NCI-H2227 (cell line): ENCODE measurements at regions not wholly inside any gene's neighbourhood (a gene's known extent, or its start where the extent isn't known, plus 50 kb on each side); places are given as distances from the start of the nearest gene placed in this dataset.
"Not testable (repeated sequence)": the region's sequence is repeated elsewhere in the genome, so short reads cannot be mapped to it uniquely, and the experiment has no call there.

Experiments used
- DNase-seq: peaks from one replicate; lab custom pipeline; 2025; ENCODE audit not compliant: unreplicated experiment; lab: John Stamatoyannopoulos, UW

DNA sequence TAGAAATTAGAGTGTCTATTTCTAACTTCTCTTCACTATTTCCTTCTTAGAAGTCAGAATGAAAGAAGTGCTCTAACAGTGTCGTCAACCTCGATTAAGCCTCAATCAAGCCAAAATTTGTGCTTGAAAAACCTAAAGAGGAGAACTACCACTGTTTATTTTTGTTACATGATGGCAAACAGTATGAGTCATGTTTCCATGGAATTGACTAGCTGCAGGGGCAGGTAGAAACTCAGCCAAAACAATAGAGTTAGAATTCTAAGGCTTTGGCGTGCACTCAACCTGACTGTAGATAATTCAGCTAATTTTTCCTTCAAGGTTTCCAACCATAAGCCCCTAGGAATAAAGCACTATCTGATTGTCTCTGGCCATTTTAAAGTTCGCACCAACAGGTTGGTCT, 415.9 kb downstream of the ETS1 start:
- no peak for DNase-seq

DNA sequence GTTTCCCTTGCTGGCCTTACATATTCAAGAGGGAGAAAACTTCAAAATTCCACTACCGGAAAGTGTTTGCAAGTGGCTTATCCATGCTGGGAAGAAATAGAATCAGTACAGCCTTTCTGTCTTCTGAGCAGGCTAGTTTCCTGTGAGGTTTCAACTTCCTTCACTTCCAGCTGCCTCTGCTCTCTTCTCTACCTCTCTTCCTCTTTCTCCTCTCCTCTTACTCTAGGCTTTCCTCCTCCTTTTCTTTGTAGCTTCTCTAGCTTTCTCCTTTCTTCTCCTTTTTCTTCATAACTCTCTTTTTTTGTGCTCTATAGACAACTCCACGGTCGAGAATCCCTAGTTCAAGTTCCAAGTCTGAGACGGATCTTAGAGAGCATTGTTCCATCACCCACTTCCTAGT, 421.8 kb downstream of the ETS1 start:
- no peak for DNase-seq

DNA sequence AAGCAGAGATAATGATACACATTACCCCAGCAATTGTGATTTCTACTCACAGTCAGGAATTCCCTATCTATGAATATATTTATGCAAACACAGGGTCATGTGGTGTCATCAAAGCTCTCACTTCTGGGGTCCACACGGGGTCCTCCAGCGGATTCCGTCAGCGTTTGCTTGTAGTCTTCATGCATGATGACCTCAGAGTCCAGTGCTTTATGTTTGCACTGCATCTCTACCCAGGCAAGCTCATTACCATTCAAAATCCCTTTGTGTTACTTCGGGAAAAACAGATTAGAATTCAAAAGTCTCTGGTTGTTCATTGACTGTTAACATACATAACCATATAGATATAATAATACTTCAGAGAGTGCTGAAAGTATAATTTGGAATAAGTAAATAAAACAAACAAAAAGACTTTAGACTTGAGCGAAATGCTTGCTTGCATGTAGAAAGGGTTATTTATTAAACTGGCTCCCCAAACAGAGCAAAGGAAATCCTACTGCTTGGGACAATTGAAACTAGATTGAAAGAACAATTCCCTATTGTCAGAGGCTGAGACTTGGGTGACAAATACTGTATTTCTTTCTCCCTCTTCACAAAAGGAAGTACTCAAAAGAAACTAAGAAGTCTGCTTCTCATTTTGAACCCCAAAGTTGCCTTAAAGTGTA, 423.1 kb downstream of the ETS1 start:
- no peak for DNase-seq

DNA sequence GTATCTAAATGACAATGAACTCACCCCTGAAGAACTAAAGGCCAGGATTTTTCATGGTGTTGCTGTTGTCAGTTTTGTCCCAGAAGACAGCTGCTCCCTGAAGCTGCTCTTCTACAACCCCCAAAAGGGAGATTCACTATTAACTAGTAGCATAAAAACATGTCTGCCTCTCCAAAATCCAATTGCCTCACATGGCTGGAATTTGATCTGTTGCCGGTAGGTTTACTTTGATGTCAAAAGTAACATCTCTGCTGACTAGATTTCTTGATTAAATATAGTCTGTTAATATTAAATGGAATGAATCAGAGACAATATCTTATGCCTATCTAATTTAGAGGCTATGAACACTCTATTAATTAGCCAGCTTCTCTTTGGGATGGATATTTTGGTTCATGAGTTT, 425.4 kb downstream of the ETS1 start:
- no peak for DNase-seq

DNA sequence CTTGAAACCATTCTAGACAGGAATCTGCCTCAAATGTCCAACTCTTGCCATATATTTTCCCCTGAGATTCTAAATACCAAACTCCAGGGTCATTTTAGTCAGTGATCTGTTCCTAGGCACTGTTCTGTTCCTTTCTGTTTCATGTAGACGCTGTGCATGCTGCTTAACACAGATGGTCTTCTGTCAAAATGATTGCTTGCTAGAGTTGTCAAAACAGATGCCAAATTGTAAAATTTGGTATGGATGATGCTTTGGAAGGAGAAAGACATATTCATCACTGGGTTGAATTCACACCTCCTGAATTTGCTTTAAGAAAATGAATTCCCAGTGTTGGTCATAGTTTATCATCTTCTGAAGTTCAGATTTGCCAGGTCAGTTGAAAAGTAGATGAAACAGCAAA, 425.9 kb downstream of the ETS1 start:
- DNase-seq = no peak

DNA sequence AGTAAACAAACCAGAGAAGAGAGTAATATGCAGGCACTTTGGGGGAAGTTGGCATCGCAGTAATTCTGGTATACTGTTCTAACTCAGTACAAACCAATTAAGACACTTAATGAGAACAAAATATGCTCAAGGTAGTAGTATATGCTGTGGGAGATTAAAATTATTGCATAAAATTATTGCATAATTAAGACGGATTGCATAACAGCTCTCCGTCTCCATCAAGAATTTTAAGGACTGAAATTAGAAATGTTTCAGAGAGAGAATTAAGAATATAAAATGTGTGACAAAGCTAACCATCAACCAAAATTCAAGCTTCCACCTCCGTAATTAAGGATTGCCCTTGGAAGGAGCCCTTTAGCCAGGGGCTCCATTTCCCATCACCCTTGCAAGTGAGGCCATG, 428.5 kb downstream of the ETS1 start:
- DNase-seq = no peak

DNA sequence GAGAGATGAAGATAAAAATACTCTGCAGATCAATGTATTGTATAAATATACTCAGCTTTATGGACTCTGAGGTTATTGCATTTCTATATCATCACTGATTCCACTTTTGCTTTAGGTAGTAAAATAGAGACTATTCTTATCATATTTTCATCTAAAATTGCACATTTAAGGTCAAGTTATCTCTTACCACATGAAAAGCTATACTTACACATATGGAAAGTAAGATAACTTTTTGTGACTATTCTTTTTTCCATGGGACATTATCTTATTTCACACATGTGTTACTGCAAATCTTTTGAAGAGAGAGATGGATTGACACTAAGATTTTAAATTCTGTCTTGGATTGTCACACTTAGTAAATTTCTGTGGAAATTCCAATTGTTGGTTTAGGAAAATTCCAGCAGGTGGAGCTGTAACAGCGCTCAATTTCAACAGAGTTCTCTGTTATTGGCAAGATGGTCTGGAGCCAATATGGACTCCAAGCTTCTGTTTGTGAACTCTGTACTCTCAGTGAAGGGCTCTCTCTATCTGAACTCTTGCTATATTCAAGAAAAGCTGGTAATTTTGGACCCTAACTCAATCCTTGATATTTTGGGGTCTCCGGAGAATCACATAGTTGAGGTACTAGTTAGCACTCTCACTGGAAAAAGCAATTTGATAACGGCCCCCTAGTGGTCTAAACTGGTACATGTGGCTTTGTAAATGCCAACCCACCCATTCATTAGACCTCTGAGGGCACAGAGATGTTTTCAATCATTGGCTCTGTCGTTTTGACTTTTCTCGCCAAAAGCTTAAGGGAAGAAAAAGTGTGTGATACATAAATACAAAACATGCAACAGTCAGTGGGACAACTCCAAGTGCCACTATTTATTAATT, 429.7 kb downstream of the ETS1 start:
- DNase-seq = no peak

DNA sequence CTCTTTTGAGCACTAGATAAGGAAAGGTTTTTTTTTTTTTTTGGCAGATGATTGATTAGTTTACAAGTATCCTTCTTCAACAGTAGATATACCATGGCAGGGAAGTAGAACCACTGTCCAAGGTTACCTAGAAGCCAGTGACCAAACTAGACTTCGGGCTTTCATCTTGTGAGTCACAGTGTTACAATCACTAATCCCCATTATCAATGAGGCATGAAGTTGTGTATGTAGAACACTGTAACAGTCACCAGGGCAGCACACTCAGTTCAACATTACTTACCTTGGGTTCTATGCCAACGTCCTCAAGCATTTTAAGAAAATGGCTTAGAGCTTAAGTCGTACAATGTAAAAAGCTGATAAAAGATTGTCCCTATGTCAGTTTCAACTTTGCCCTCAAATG, 430.9 kb downstream of the ETS1 start:
- DNase-seq = no peak

DNA sequence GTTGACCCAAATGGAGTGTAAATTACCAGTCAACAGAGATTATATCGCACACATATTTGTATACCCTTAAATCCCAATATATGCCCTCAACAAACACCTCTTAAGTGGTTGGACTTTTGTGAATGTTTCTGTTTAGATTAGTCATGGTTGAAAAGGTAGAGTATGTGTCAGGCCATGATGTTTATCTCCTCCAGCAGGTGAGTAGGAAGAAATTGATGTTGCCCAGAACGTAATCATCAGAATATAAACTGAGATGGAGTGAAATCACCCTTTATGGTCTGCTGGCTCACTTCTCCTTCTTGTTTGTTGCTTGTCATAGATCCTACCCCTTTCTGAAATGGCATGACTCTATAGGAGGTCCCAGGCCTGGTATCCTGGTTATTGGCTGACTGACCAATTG, 431.8 kb downstream of the ETS1 start:
- DNase-seq = no peak

DNA sequence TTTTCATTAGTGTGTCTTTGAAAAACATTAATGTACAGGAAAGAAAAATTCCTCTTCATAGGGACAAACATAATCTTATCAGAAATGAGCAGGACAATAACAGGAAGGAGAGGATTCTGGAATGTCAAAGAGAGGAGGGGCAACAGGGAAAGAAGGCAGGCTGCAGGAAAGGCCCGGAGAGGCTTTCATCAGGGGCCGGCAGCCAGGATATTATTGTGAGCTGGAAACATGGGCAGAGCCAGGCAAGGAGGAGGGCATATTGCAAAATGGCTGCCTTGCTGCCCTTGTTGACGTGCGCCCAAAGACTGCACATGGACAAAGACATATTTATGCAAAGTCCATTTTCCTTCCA, 433.7 kb downstream of the ETS1 start:
- DNase-seq = no peak

DNA sequence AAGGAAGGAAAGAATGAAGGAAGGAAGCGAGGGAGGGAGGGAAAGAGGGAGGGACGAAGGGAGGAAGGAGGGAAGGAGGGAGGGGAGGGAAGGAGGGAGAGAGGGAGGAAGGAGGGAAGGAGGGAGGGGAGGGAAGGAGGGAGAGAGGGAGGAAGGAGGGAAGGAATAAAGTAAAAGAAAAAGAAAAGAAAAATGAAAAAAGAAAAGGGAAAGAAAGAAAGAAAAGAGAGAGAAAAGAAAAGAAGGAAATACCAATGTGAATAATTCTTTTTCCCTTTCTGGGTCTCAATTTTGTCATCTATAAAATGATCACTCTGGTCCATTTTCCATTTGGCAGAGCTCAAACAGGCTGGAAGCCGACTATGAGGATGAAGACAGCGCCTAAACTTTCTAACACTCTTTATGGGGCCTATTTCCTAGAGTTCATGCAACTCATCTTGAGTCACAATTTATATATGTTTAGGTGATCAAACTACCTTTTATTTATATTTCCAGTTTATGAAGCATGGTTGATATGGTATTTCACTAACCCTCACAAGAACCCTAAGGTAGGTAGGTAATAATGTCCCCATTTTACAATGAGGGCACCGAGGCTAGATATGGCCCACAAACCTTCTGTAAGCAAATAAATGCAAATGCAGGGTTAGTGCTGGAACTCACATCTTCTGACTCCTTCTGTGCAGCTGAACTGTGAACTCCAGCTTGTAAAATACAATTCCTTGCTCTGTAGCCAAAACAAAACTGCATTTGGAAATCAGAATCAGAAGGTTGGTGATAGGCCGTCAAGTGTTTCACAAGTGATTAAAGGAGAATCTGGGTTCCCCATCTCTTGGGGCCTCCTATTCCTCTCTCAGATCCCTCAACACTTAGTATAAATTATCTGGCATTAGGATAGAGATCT, 434.3 kb downstream of the ETS1 start:
- DNase-seq = no peak

DNA sequence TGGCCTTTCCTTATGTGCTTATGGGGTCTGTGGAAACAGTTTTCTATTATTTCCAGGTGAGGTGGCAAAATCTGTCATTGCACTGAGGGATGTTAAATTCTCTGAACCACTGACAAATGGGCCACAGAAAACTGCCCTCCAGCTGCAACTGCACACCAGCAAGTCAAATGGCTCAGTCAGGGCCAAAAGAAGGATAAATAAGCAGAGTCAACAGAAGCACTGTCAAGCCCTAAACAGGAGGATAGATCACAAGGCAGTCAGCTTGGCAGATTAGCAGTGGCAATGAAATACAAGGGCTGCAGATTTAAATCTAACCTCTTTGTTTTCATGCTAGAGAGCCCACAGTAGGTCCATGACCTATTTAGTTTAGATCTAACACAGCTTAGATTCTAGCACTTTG, 435.6 kb downstream of the ETS1 start:
- DNase-seq = no peak

DNA sequence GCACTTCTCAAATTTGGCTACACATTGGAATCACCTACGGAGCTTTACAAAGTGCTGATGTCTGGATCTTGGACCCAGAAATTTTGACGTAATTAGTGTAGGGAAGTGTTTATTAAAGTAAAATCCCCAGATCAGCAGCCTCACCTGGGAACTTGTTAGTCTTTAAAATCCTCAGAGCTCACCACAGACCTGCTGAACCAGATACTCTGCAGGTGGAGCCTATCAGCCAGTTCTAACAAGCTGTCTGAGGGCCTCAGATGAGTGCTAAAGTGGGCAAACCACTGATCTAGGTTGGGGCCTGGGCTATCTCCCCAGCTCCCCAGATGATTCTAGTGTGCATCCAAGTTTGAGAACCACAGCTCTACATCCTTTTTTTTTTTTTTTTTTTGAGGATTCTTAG, 436.0 kb downstream of the ETS1 start:
- no peak for DNase-seq

DNA sequence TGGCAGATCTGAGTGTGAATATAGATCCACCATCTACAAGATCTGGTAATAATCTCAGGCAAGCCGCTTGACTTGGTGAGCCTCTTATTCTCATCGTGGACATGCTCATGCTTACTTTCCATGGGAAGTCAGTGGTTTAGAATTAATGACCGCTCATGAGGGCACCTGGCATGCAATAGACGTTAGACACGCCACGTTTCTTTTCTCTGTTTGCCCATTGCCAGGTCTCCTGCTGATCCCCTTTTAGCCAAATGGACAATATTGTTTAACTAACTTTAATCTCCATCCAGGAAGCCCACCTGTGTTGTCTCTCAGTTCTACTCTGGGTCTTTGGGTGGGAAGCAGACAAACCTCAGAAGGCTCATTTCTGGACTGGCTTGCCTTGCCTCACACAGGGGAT, 439.1 kb downstream of the ETS1 start:
- DNase-seq = no peak

DNA sequence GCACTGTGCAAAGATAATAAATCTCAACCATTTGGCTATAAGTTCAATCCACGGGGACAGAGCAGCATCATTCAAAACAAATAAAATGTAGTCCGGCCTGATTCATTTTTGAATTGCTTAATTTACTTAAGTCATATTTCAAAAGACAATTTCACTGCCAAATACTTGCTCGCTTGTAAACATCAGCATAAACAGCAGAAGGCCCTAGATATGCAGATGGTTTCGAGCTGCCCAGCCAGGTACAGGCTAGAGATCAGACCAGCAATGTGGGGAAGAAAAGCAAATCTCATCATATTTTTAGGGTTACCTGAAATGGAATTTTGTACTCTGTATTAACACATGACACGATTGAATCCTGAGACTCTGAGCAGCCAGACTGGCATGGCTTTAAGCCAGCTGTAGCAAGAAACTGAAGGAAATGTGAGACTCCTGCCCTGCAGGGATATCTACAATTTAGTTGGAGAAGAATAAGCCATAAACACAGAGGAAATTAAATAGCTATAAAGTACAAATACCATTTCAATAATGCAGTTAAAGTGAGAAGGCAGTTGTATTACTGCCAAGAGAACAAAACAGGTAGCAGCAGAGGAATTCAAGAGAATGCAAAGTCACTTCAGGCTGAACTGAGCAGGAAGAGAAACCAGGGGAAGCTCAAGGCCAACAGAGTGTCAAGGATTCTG, 440.3 kb downstream of the ETS1 start:
- no peak for DNase-seq

DNA sequence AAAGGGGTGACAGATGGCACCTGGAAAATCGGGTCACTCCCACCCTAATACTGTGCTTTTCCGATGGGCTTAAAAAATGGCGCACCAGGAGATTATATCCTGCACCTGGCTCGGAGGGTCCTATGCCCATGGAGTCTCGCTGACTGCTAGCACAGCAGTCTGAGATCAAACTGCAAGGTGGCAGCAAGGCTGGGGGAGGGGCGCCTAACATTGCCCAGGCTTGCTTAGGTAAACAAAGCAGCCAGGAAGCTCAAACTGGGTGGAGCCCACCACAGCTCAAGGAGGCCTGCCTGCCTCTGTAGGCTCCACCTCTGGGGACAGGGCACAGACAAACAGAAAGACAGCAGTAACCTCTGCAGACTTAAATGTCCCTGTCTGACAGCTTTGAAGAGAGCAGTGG, 447.1 kb downstream of the ETS1 start:
- DNase-seq = not testable (repeated sequence)

DNA sequence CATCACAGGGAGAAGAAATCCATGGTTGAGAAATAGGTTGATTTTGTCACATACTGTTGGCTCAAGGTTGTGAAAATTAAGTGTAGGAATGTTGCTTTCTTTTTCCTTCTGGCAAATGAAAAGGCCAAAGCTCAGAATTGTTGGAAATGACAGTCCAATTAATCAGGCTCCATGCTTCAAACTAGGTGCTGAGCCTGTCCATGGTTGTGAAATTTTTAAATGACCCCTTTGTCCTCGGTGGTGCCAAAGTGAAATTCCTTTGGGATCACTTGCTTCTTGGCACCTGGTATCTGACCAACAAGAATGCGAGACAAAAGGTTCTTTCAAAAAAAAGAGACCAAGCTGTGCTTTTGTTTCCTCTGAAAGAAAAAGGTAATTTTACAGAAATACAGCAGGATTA, 451.9 kb downstream of the ETS1 start:
- no peak for DNase-seq

DNA sequence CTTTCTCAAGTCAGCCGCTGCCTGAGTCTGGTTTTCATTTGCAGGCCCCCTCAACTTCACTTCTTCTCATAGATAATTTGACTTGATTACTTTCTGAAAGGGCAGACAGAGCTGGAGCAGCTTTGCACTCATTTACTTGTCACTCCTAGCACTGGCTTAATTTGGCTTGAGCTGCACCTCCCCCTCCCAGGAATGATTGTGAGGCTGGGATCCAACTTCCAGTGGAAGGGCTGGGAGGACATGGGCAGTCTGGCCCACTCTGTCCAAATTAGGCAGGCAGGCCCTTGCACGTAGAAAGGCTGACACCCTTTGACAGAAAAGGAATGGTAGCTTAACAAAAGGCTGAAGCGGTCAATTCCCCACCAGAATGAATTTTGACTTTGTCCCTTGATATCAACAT, 453.9 kb downstream of the ETS1 start:
- DNase-seq = no peak

DNA sequence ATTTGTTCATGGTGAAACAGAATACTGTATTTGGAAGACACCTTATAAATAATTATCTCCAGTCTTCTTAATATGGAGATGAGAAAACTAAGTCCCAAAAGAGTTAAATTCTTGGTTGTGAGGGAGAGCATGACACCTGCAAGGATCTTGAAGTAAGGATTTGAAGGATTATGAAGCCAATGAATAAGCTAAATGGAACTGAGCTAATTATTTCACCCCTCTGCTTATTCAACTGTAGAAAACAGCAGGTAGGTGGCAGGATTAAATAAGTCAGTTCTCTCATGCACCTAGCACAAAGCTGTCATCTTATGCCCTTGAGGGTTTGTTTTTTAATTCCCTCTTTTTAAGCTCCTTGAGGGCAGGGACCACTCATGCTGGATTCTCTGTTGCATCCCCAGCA, 457.3 kb downstream of the ETS1 start:
- DNase-seq = no peak

DNA sequence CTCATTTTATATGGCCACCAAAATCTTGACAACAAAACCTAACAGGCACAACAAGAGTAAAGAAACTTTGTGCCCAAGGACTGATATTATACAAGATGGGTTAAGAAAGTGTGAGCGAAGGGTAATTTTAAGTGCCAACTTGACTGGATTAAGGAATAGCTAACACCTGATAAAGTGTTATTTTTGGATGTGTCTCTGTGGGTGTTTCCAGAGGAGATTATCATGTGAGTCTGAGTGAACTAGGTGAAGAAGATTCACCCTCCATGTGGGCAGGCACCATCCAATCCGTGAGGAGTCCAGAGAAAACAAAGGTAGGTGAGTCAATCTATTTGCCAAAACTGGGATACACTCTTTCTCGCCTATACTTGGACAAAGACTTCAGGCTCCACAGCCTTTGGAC, 461.6 kb downstream of the ETS1 start:
- DNase-seq = no peak

DNA sequence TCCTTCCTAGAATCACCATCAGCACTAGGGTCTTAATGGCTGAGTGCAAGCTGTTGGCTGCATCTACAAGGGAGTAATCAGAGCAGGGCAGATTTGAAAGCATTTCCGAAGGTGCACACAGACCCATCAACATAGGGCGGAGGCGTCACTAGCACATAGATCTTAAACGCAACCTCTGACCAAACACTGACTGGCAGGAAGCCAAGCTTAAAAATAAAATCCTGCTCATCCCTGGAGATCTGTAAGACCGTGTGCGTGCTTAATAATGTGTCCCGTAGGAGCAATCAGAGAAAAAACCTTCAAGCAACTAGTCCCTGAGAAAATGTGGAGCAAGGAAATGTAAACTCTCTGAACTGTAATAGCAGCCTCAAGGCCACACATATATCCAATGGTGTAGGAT, 470.5 kb downstream of the ETS1 start:
- DNase-seq = no peak
